Body of pancreas (tissue), 4 donors: ENCODE measurements at regions not wholly inside any gene's neighbourhood (a gene's known extent, or its start where the extent isn't known, plus 50 kb on each side); places are given as distances from the start of the nearest gene placed in this dataset.

Source experiments
- ATAC-seq: fragments of 150-250 bp; one replicate; pipeline ENCODE4 v1.9.1; 2016
- DNase-seq, 4 donors: peaks; one replicate each; pipeline ENCODE4 v3.0.0-alpha.2; 2019
- H3K27ac ChIP-seq, 4 donors: fragments of 200-600 bp; sonication (generic); 1 replicate in 3 of 4; 2 replicates in 1 of 4; pipeline versions ENCODE4 v1.5.1 to v1.6.1; 2016 to 2019; ENCODE audit warnings: mild to moderate bottlenecking in 1 of 4, mixed read lengths in 1 of 4, moderate library complexity in 1 of 4
- H3K27me3 ChIP-seq, 2 donors: fragments of 200-600 bp; sonication (generic); one replicate each; pipeline ENCODE4 v1.6.0; 2016; ENCODE audit warnings: mild to moderate bottlenecking in 1 of 2
- H3K36me3 ChIP-seq, 2 donors: fragments of 200-600 bp; sonication (generic); replicated peaks in 1 of 2; 2 replicates each; pipeline ENCODE4 v1.5.1; 2016; ENCODE audit warnings: low read depth in 2 of 2; ENCODE audit not compliant: insufficient read depth in 1 of 2
- H3K4me1 ChIP-seq: fragments of 200-600 bp; sonication (generic); one replicate; pipeline ENCODE4 v1.6.0; 2016
- H3K4me3 ChIP-seq, 2 donors: fragments of 200-600 bp; sonication (generic); 1 replicate in 1 of 2; 2 replicates in 1 of 2; pipeline ENCODE4 v1.5.1; 2016 to 2019
- H3K9me3 ChIP-seq, 3 donors: fragments of 200-600 bp; sonication (generic); 1 replicate in 2 of 3; 2 replicates in 1 of 3; pipeline ENCODE4 v1.5.1; 2016
- CTCF ChIP-seq, 7 experiments: fragments of 450-650 bp in 4 of 7; fragments of 200-600 bp in 3 of 7; sonication (generic) in 3 of 7; IDR thresholded peaks; one replicate each; pipeline ENCODE4 v1.5.1; 2016 to 2019; ENCODE audit warnings: antibody characterized with exemption in 7 of 7
- POLR2A ChIP-seq, 3 donors: fragments of 450-650 bp; IDR thresholded peaks; one replicate each; pipeline ENCODE4 v1.6.1; 2016; ENCODE audit warnings: antibody characterized with exemption in 3 of 3, mild to moderate bottlenecking in 2 of 3
- WGBS, 2 donors: methylation state at CpG; one replicate each; pipeline ENCODE4 v1.1.5; 2017; 5-methylcytosine and 5-hydroxymethylcytosine counted together
- intact Hi-C: fragments of 100-400 bp; cut with DNase I; formaldehyde crosslinking; loops from one replicate; pipeline ENCODE4 v1.15.1; 2023

GRCh38 chr7:124655990-124656389 lies 109.6 kb downstream of the GPR37 start:
- 44 to 64% methylated on average over 3 of the region's 3 CpGs for WGBS, 2 donors
- Histone ChIP-seq H3K27me3 (no peaks in the 10 kb centered on the region), H3K9me3 (no peaks in the 10 kb centered on the region), H3K36me3 (no peaks in the 10 kb centered on the region), H3K4me1 (no peaks in the 10 kb centered on the region), H3K4me3 (no peak overlapping the region), H3K27ac (no peak overlapping the region)
- no peak for ATAC-seq
- TF ChIP-seq POLR2A (IDR thresholded peaks at IDR 0.05) (no peak), CTCF (IDR thresholded peaks at IDR 0.05) (no peak)
- intact Hi-C loops: no loop called here
- DNase-seq: no peak

GRCh38 chr7:124652237-124652636 lies 113.4 kb downstream of the GPR37 start:
- Histone ChIP-seq H3K9me3 (no peaks in the 10 kb centered on the region), H3K27me3 (no peaks in the 10 kb centered on the region), H3K4me1 (no peaks in the 10 kb centered on the region), H3K27ac (no peak overlapping the region), H3K4me3 (no peak overlapping the region), H3K36me3 (no peaks in the 10 kb centered on the region)
- intact Hi-C loops: no loop called here
- WGBS, 2 donors: 57 to 68% methylated on average over 1 of the region's 1 CpG
- DNase-seq (no peak), ATAC-seq (no peak)
- no peak for TF ChIP-seq POLR2A (IDR thresholded peaks at IDR 0.05)
- TF ChIP-seq CTCF (IDR thresholded peaks at IDR 0.05): no peak

GRCh38 chr7:124651136-124651535 lies 114.5 kb downstream of the GPR37 start:
- 53 to 59% methylated on average over 4 of the region's 4 CpGs for WGBS, 2 donors
- no peaks in the 10 kb centered on the region for H3K4me1 ChIP-seq
- no peaks in the 10 kb centered on the region for H3K27me3 ChIP-seq
- intact Hi-C loops: no loop called here
- no peaks in the 10 kb centered on the region for H3K9me3 ChIP-seq
- no peak for TF ChIP-seq POLR2A (IDR thresholded peaks at IDR 0.05)
- TF ChIP-seq CTCF (IDR thresholded peaks at IDR 0.05): no peak
- DNase-seq (no peak), ATAC-seq (no peak)
- H3K36me3 ChIP-seq: no peaks in the 10 kb centered on the region
- H3K4me3 ChIP-seq: no peak overlapping the region
- no peak overlapping the region for H3K27ac ChIP-seq

- intact Hi-C loops: no loop called here
- DNase-seq (no peak), ATAC-seq (no peak)
- Histone ChIP-seq H3K27me3 (no peaks in the 10 kb centered on the region), H3K27ac (no peak overlapping the region), H3K4me3 (no peak overlapping the region), H3K36me3 (no peaks in the 10 kb centered on the region), H3K4me1 (no peaks in the 10 kb centered on the region), H3K9me3 (no peaks in the 10 kb centered on the region)
- no peak for TF ChIP-seq POLR2A (IDR thresholded peaks at IDR 0.05)
- TF ChIP-seq CTCF (IDR thresholded peaks at IDR 0.05): no peak
- WGBS, 2 donors: 48 to 53% methylated on average over 4 of the region's 4 CpGs
Measured at GRCh38 chr7:124649397-124650014, 116.1 kb downstream of the GPR37 start.

GRCh38 chr7:124647630-124648306 lies 117.8 kb downstream of the GPR37 start:
- Histone ChIP-seq H3K9me3 (no peaks in the 10 kb centered on the region), H3K36me3 (no peaks in the 10 kb centered on the region), H3K27ac (no peak overlapping the region), H3K4me3 (no peak overlapping the region), H3K27me3 (no peaks in the 10 kb centered on the region), H3K4me1 (no peaks in the 10 kb centered on the region)
- intact Hi-C loops: no loop called here
- ATAC-seq: no peak
- TF ChIP-seq POLR2A (IDR thresholded peaks at IDR 0.05): no peak
- no peak for DNase-seq
